Occipital lobe (tissue), 1 donor: ENCODE measurements at regions not wholly inside any gene's neighbourhood (a gene's known extent, or its start where the extent isn't known, plus 50 kb on each side); places are given as distances from the start of the nearest gene placed in this dataset.
"Not testable (repeated sequence)": the region's sequence is repeated elsewhere in the genome, so short reads cannot be mapped to it uniquely, and the experiment has no call there.

Source experiments
- DNase-seq: peaks from one replicate; lab custom pipeline; 2025; lab: John Stamatoyannopoulos, UW

DNA sequence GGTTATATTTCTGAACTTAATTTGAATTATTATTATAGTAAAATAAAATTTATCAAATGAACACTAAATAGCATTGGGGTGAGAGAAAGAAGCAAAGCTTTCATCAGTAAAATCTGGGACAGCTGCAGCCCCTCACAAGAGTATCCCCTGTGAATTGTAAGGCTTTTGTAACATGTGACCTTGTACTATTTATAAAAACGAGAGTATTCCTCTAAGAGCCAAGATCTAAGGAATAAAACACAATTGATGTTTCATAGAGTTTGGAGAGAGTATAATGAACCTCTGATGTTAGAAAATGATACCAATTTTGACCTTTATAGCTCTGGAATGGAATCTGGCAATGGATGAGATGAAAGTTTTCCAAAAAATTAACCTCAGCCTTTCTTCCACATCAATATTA, 617.2 kb upstream of the ID4 start:
- no peak for DNase-seq

DNA sequence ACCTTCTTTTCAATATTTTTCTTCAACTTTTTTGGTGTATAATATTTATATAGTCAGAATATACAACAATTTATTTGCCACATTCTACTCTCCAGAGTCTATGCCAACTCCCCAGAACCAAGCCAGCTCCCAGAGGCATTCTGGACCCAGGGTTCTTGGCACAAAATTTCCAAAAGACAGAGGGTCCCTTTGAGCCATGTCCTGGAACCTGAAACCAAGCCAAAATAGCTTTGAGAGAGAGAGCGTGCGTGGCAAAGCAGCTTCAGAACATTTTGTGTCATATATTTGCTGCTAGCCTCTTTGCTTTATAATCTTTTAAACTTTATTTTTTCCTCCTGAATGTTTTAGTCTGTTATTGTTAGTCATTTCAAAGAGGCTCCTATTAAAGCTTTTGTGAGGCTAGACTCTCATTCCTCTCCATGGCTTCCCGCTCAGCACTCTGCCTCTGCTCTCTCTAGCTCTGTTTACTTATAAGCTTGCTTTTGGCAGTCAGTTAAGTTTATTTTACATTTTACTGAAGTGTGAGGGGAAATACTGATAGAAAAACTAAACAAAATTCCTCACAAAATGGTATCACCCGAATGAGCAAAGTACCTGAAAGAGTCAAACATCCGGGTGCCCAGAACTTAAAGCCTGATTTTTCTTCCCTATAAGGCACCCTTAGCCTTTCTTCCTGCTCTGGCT, 605.1 kb upstream of the ID4 start:
- DNase-seq: peak; percentile 2

DNA sequence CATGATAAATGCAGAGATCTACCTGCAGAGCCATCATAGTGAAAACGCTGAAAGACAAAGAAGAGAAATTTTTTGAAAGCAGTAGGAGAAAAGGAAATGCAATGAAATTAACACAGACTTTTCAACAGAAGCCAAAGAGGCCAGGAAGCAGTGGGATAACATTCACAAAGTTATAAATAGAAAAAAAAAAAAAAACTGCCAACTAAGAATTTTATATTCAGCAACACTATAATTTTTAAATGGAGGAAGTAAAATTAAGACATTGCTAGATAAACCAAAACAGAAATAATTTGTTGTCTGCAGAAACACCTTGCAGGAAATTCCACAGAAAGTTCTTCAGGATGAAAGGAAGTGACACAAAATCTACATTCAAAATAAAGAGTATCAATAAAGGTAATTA, 591.5 kb upstream of the ID4 start:
- DNase-seq: no peak

DNA sequence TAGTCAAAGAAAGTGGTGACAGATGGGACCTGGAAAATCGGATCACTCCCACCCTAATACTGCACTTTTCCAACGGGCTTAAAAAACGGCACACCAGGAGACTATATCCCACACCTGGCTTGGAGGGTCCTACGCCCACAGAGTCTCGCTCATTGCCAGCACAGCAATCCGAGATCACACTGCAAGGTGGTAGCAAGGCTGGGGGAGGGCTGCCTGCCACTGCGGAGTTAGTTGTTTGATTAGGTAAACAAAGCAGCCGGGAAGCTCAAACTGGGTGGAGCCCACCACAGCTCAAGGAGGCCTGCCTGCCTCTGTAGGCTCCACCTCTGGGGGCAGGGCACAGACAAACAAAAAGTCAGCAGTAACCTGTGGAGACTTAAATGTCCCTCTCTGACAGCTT, 590.0 kb upstream of the ID4 start:
- not testable (repeated sequence) for DNase-seq

DNA sequence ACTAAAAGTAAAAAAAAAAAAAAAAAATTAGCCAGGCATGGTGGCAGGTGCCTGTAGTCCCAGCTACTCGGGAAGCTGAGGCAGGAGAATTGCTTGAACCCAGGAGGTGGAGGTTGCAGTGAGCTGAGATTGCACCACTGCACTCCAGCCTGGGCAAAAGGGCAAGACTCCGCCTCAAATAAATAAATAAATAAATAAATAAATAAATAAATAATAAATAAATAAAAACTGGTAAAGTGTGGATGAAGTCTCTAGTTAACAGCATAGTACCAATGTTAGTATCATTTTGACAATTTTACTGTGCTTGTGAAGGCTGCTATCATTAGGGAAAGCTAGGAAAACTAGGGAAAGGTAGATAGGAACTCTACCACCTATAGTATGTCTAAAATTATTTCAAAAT, 581.0 kb upstream of the ID4 start:
- not testable (repeated sequence) for DNase-seq

DNA sequence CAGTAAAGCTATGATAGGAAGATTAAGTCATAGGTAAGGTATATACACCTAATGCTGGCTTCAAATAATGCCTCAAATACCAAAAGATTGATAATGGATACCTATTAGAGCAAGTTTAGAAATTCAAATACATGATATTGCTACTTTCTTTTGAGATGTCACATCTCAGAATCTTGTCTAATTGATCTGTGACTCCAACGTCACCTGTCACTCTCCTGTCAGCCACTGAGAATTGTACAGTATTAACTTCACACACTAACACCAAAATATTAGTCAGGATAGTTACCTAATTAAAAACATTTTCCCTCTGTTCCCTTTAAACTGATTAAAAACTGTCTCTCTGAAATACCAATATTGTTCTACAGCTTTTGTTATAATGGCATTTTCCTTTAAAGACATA, 575.5 kb upstream of the ID4 start:
- DNase-seq: no peak

DNA sequence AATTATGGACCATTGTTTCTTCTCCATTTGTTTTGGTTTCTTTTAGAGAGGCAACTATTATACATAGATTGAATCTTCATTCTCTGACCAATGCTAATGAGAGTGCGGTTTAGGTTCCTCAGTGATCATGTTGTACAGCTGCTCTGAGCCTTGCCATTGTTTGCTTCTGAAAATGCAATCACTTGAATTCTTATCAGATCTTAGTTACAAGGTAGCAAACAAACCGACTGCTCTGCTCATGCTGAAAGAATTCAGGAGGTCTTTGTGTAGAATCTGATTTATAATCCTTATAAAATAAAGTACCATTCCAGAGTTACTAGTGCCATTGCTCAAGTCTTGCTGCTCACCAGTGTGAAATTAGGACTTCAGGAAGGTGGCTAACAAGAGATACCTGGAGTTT, 569.1 kb upstream of the ID4 start:
- no peak for DNase-seq

DNA sequence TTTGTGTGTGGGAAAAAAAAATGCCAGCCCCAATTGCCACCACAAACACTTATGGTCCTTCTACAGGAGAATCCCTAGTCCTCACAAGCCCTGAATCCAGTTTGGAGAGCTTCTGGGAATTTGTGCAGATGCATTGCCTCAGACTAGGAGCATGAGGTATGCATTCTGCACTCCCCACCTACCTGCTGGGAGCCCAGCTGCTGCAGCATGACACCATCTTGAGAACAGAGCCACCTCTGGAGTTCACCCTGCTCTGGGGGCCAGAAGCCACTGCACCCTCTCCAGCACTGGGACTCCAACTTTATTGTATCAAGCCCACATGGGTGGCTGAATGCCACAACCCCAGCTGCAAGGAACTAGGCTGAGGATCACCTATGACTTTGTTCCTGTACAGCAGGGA, 568.5 kb upstream of the ID4 start:
- no peak for DNase-seq

DNA sequence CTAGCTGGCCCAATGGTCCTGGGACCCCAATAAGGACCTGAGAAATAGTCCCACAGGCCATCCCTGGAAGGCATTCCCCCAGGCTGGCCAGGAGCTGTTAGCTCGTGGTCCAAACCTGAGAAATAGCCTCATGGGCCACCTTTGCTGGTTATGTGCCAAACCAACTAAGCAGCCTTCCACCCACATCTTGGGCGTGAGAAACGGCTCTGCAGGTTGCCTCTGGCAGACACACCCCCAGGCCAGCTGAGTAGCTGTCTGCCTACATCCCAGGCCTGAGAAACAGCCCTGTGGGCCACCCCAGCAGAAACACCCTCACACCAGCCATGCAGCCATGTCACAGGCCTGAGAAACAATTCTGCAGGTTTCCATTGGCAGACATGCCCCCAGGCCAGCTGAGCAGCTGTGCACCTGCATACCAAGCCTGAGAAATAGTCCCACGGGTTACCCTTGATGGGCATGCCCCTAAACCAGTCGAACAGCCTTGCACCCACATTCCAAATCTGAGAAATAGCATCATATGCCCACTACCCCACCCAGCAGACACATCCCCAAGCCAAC, 567.8 kb upstream of the ID4 start:
- no peak for DNase-seq

DNA sequence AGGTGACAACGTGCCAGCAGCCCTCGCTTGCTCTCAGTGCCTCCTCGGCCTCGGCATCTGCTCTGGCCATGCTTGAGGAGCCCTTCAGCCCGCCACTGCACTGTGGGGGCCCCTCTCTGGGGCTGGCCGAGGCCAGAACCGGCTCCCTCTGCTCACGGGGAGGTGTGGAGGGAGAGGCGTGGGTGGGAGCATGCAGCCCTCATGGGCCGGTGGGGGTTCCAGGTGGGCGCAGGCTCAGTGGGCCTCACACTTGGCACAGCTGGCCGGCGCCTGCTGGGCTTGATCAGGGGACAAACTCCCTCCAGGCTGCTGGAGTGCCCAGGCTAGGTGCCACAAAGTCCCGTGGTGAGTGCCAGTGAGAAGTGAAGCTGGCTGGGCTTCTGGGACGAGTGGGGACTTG, 566.6 kb upstream of the ID4 start:
- DNase-seq: no peak

DNA sequence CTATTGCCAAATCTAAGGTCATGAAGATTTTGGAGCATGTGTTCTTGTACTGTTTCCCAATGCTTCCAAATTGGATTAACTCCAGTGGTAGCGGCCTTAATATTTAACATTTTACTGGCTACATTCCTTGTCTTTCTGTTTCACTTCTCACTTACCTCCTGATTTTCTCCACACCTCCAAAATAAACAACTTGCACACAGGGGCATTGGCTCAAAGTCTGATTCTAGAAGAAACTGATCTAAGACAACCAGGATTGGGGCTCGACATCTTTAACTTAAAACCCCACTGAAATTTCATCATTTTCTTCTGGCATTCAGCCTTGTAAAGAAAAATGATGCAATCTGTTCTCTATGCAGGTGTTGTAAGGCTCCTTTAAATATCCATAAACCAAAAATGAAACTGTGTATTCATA, 557.9 kb upstream of the ID4 start:
- no peak for DNase-seq

DNA sequence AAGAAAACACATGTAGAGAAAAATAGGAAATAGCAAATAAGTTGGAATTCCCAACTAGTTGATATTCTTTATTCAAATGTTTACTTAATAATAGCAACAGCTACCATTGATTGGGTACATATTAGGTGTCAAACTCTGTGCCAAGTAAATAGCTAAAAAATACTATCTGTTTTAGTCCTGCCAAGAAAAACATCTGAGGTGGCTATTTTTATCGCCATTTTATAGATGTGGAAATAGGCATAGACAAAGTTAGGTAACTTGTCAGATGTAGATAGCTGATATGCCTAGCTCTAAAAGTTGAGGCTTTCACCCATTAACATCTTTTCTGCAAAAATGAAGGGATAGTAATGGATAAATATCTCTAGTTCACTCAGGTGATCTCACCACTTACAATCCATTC, 549.2 kb upstream of the ID4 start:
- DNase-seq: no peak

DNA sequence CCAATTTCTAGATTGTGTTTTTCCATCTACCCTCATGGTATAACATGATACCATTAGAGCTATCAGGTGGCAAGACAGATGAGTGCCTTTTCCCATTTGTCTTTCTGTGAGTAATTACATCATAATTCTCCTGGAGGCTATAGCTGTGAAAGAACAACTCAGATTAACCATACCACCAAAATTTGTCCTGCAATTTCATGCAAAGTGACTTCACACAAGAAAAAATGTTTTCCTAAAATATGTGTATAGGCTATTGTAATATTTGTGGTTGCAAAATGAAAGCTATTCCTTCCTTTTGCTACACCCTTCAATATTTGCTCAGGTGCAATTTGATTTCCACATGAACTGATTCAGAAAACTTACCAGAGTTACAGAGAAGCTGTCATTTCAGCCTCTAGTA, 547.7 kb upstream of the ID4 start:
- DNase-seq: no peak

DNA sequence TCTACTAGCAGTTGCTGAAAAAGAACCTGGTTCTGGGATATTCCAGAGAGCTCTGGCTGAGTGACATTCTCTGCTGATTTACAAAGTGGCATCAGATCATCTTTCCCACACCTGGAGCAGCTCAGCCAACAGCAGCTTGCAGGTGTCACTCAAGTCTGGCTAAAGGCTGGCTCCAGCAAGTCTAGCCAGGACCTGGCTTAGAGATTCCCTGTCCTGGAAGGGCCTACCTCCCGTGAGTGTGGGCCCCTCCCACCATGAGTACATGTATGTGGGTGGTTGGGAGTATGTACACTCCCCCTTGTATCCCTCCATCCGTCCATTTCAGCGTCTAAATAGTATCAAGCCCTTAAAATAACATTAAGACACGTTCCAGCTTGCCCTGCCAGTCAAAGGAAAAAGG, 539.3 kb upstream of the ID4 start:
- DNase-seq: no peak

DNA sequence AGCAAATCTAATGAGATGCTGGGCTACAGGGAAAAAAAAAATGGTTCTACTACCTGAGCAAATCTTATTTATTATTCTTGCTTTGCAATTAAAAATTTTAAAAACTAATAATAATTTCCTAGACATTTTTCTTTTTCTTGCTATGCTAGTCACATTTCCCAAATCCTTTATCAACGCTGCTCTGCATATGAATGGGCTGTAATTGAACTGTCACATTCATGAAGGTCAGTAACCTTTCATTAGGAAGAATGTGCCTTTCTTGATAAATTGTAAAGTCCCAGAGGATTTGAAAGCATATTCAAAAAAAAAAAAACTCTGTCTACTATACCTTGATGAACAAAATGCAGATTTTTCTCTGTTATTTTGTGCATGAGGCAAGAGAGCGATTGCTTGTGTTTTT, 538.7 kb upstream of the ID4 start:
- DNase-seq: no peak

DNA sequence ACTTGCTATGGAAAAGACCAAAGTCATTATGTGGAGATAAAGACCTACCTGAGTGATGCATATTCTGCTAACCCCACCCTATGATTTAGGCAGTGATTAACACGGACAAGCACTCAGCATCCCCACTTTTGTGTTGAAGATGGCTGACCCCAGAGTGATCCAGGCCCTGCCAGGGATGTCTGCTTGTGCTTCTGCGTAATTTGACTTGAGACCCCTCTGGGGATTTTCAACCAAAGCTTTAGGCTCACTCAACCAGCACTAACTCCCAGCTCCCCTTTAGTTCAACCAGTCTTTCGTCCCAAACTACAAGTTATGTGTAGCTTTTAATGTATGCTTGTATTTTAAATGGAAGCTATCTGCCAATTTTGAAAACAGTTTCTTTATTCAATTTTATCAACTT, 538.0 kb upstream of the ID4 start:
- no peak for DNase-seq

DNA sequence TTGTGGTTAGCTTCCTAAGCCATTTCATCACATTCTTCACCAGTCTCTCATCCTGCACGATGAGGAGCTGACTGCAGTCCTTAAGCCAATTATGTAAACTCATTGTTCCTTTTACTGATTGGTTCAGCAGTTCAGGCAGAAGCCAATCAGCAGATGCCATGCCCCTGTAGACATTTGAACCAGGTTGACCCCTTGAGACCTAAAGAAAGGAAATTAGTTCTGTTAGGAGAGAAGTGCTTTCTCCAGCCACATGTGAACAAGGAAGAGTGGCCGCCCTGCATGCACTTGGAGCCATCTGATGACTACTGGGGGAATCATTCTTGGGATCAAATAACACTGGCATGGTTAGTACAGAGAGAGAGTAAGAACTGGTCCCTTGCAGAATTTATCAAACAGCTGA, 535.2 kb upstream of the ID4 start:
- DNase-seq: no peak

DNA sequence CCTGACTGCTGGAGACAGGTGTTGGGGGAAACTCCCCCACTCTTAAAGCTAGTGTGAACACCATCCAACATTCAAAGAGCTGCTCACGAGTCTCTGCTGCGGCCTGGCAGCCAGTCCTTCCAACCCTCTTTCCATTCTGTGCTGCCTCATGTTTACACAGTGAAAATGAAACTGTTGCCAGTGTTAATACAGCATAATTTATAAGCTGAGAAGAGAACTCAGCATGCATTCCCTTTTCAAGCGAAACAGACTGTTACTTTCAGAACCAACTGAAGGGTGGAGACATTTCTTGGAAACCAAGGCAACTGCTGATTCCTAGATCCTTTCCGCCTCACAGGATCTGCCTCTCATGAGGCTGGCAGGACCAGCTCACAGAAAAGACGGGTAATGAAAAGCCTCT, 533.8 kb upstream of the ID4 start:
- no peak for DNase-seq

DNA sequence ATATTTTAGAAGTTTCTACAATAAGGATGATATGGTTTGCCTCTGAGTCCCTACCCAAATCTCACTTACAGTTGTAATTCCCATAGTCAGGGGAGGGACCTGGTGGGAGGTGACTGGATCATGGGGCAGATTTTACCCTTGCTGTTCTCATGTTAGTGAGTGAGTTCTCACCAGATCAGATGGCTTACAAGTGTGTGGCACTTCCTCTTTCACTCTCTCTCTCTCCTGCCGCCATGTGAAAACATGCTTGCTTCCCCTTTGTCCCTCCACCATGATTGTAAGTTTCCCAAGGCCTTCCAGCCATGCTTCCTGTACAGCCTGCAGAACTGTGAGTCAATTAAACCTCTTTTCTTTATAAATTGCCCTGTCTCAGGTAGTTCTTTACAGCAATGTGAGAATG, 527.5 kb upstream of the ID4 start:
- no peak for DNase-seq

DNA sequence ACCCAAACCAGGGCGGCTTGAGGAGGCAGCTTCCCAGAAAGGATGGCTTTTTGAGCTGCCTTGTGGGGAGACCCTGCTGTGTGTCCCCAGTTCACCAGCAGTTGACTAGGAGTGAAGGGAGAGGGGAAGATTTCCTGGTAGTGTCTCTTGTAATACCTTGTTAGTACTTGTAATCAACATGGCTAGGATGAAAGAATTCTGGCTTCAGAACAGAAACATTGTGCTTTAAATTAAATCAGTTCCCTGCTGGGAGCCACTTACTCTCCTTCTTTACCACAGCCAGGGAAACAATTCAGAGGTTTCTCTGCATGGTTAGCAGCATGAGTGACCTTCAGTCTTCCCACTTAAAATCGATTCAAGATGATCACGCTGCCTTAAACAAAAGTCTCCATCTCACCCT, 525.4 kb upstream of the ID4 start:
- no peak for DNase-seq

DNA sequence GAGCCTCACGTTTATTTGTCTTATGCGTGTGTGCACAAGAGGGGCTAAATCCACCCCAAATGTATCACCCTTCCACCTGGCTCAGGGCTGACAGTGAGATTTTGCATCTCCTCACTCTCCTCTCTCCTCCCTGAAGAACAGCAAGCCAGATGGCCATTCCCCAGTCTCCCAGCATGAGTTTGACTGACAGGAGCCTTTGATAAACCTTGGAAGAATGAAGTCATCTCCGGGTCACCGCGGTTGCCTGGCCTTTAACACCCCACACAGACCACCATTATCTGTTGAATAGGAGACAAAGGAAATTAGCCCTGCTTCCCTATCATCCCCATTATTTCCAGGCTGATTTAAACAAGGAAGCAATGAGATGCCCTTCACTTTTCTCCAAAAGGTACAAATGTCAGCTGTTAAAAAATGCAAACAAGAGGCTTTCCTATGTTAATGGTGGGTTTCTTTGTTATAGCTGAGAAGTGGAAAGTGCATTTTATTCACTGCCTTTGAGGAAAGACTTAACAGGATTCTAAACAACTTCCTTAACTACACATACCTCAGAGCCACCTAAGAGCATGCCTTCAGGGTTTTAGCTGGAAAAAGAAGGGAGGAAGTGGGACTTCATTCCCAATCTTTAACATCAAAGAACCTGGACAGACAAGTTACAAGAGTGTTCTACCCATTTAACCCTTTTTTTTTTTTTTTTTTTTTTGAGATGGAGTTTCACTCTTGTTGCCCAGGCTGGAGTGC, 524.8 kb upstream of the ID4 start:
- no peak for DNase-seq

DNA sequence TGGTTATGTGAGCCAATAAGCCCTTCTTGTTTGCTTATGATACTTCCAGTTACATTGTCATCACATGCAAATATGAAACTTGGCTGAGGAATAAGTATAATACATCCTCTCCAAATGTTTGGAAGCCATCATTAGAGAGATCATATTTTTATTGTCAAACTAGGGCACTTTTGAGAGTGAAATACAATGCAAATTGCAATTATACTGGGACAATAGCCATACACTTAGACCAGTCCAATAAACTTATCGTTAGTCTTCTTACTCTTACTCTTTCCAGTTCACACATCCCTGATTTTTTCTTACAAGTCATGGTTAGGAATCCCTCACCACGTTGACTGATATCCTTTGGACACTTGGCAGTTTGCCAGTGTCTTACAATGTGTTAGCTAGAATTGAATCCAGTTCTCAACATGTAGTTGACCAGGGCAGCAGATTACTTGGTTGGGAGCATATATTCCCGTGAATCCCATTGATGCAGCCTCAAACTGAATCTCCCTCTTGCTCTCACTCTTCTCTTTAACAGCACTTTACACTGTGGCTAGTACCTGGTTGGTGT, 519.7 kb upstream of the ID4 start:
- DNase-seq: no peak

DNA sequence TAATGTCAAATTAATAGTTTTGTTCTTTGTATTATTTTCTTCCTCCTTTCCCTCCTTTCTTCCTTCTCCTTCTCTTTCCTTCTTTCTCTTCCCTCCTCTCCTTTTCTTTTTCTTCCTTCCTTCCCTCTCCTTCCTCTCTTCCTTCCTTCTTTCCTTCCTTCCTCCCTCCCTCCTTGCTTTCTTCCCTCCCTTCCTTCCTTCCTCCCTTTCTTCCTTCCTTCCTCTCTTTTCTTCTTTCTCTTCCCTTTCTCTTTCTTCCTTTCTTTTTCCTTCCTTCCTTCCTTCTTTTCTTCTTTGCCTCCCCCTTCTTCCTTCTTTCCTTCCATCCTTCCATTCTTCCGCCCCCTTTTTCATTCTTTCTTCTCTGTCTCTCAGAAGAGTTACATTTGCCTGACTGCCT, 518.2 kb upstream of the ID4 start:
- no peak for DNase-seq
